ENCODE measurements at regions not wholly inside any gene's neighbourhood (a gene's known extent, or its start where the extent isn't known, plus 50 kb on each side); places are given as distances from the start of the nearest gene placed in this dataset.

DNA sequence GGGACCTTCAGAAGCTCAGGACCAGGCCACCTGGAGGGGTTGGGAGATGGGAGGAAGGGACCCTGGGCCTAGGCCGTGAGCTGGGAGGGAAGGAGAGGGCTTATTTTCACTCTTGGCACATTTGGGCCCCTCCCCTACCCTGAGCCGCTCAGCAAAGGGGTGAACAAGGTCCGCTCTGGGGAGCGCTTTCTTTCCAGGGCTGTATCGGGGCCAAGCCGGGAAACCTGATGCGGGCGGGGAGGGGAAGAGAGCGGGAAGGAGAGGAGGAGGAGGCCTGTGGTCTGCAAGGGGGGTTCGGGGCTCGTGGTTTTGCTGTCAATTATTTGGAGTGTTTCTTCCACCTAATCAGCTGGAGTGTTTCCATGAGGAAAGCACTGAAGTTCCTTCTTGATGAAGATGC lies 62.7 kb upstream of the RXRA start:
- FAIRE-seq (no peak), DNase-seq (ENCODE audit: low read depth, low spot score) (no peak)
- TF ChIP-seq CTCF (optimal IDR thresholded peaks at IDR 0.05 in 1 of 3, IDR thresholded peaks at IDR 0.05 in 1 of 3, conservative IDR thresholded peaks at IDR 0.05 in 1 of 3; ENCODE audit: extremely low read depth in 1 of 3, insufficient read depth in 2 of 3, low read length in 3 of 3): no peak
- no peak for TF ChIP-seq EZH2 (IDR thresholded peaks at IDR 0.05; ENCODE audit: low read length)
- Histone ChIP-seq H3K4me3 (ENCODE audit: control insufficient read depth in 2 of 3, extremely low read depth in 1 of 3, insufficient read depth in 2 of 3, low read depth in 1 of 3, low read length in 3 of 3) (no peak overlapping the region), H2AFZ (ENCODE audit: control insufficient read depth, low read length) (no peak overlapping the region), H3K36me3 (ENCODE audit: control insufficient read depth in 2 of 2, extremely low read depth in 1 of 2, insufficient read depth in 2 of 2, low read length in 2 of 2) (no peaks in the 10 kb centered on the region), H3K79me2 (ENCODE audit: control insufficient read depth, insufficient read depth, low read length) (no peaks in the 10 kb centered on the region), H3K27me3 (ENCODE audit: control insufficient read depth, extremely low read depth, insufficient read depth, low read length) (peaks cover 11% of the 10 kb centered on the region), H3K4me1 (ENCODE audit: control insufficient read depth, extremely low read depth, insufficient read depth, low read length) (no peaks in the 10 kb centered on the region), H4K20me1 (ENCODE audit: control insufficient read depth, extremely low read depth, insufficient read depth, low read length) (no peaks in the 10 kb centered on the region), H3K27ac (ENCODE audit: control insufficient read depth, insufficient read depth, low read length) (no peak overlapping the region), H3K9me3 (ENCODE audit: control insufficient read depth, low read depth, low read length) (no peaks in the 10 kb centered on the region), H3K4me2 (ENCODE audit: control insufficient read depth, extremely low read depth, insufficient read depth, low read depth, low read length) (no peak overlapping the region), H3K9ac (ENCODE audit: control insufficient read depth, extremely low read depth, insufficient read depth, low read length) (no peak overlapping the region), H3K9me1 (ENCODE audit: control insufficient read depth, extremely low read depth, insufficient read depth, low read length) (no peaks in the 10 kb centered on the region)
- dilution Hi-C loops (cut with MboI; ENCODE audit: extremely low pct_ligation_motif_present, low sequenced_read_pairs): no loop called here

DNA sequence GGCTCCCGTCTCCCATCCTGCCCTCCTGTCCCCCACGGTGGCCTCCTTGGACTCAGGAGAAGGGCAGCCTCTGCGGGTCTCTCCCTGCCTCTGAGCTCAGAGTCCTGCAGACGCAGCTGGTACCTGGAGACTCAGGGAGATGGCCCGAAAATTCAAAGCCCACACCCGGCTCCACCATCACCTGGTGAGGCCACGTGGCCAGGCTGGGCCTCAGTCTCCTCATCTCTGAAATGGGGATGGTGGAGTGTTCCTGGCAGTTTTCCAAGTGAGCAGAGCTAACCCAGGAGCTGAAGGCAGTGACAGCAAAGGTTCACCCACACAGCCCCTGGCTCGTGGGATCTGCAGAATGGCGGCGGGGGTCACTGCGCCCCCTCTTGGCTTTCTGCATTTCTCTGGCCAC lies 62.1 kb upstream of the RXRA start:
- TF ChIP-seq CTCF (optimal IDR thresholded peaks at IDR 0.05 in 1 of 3, IDR thresholded peaks at IDR 0.05 in 1 of 3, conservative IDR thresholded peaks at IDR 0.05 in 1 of 3; ENCODE audit: extremely low read depth in 1 of 3, insufficient read depth in 2 of 3, low read length in 3 of 3) (no peak), EZH2 (IDR thresholded peaks at IDR 0.05; ENCODE audit: low read length) (no peak)
- peaks cover 11% of the 10 kb centered on the region for H3K27me3 ChIP-seq (ENCODE audit: control insufficient read depth, extremely low read depth, insufficient read depth, low read length)
- H3K9me3 ChIP-seq (ENCODE audit: control insufficient read depth, low read depth, low read length): peaks cover under 1% of the 10 kb centered on the region
- FAIRE-seq (no peak), DNase-seq (ENCODE audit: low read depth, low spot score) (no peak)
- H3K79me2 ChIP-seq (ENCODE audit: control insufficient read depth, insufficient read depth, low read length): no peaks in the 10 kb centered on the region
- H3K36me3 ChIP-seq (ENCODE audit: control insufficient read depth in 2 of 2, extremely low read depth in 1 of 2, insufficient read depth in 2 of 2, low read length in 2 of 2): no peaks in the 10 kb centered on the region
- no peak overlapping the region for H3K27ac ChIP-seq (ENCODE audit: control insufficient read depth, insufficient read depth, low read length)
- no peaks in the 10 kb centered on the region for H3K9me1 ChIP-seq (ENCODE audit: control insufficient read depth, extremely low read depth, insufficient read depth, low read length)
- H4K20me1 ChIP-seq (ENCODE audit: control insufficient read depth, extremely low read depth, insufficient read depth, low read length): no peaks in the 10 kb centered on the region
- no peak overlapping the region for H3K4me2 ChIP-seq (ENCODE audit: control insufficient read depth, extremely low read depth, insufficient read depth, low read depth, low read length)
- no peak overlapping the region for H3K9ac ChIP-seq (ENCODE audit: control insufficient read depth, extremely low read depth, insufficient read depth, low read length)
- no peaks in the 10 kb centered on the region for H3K4me1 ChIP-seq (ENCODE audit: control insufficient read depth, extremely low read depth, insufficient read depth, low read length)
- no peak overlapping the region for H3K4me3 ChIP-seq (ENCODE audit: control insufficient read depth in 2 of 3, extremely low read depth in 1 of 3, insufficient read depth in 2 of 3, low read depth in 1 of 3, low read length in 3 of 3)
- H2AFZ ChIP-seq (ENCODE audit: control insufficient read depth, low read length): no peak overlapping the region
- dilution Hi-C loops (cut with MboI; ENCODE audit: extremely low pct_ligation_motif_present, low sequenced_read_pairs): no loop called here

Measured in keratinocyte (primary cell).